ENCODE measurements at regions not wholly inside any gene's neighbourhood (a gene's known extent, or its start where the extent isn't known, plus 50 kb on each side); places are given as distances from the start of the nearest gene placed in this dataset.

DNA sequence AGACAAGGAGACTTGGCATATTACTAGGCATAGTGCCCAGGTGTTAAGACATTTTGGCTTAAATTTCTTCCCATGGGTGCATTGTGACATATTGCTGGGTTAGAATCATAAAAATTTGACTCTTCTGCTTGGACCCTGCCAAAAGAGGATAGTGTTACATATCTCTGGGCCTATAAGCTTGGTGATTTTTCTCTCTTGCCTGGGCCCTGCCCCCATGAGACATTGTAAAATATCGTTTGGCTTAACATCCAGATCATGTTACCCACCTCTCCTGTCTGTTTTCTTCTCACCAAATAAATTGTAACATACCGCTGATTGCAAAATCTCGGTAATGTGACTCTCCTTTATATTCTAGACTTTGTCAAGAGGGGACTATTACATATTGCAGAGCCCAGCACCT lies 836.4 kb upstream of the TSPY4 start:
- Histone ChIP-seq H3K36me3 (no peaks in the 10 kb centered on the region), H3K27me3 (no peaks in the 10 kb centered on the region), H3K9me3 (no peaks in the 10 kb centered on the region), H3K4me3 (no peak overlapping the region)
- DNase-seq: no peak

GRCh38 chrY:8533468-8533867 lies 803.8 kb upstream of the TSPY4 start:
- Histone ChIP-seq H3K27me3 (no peaks in the 10 kb centered on the region), H3K36me3 (no peaks in the 10 kb centered on the region), H3K9me3 (no peaks in the 10 kb centered on the region), H3K4me3 (no peak overlapping the region)
- no peak for DNase-seq

DNA sequence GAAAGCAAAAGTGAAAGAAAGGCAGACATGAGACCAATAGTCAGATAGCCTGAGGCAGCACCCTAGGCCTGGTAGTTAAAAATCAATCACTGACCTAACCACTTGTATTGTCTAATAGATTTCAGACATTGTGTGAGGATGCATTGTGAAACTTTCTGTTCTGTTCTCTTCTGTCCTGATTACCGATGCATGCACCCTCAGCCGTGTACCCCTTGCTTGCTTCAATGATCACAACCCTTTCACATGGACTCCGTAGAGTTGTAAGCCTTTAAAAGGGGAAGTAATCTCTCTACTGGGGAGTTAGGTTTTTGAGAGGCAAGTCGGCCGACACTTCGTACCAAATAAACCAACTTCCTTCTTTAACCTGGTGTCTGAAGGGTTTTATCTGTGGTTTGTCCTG lies 801.6 kb upstream of the TSPY4 start:
- Histone ChIP-seq H3K27me3 (no peaks in the 10 kb centered on the region), H3K4me3 (no peak overlapping the region), H3K9me3 (no peaks in the 10 kb centered on the region), H3K36me3 (no peaks in the 10 kb centered on the region)
- no peak for DNase-seq

GRCh38 chrY:8536277-8536676 lies 801.0 kb upstream of the TSPY4 start:
- H3K36me3 ChIP-seq: no peaks in the 10 kb centered on the region
- H3K27me3 ChIP-seq: no peaks in the 10 kb centered on the region
- no peak overlapping the region for H3K4me3 ChIP-seq

GRCh38 chrY:8541306-8541705 lies 796.0 kb upstream of the TSPY4 start:
- H3K36me3 ChIP-seq: no peaks in the 10 kb centered on the region
- H3K4me3 ChIP-seq: no peak overlapping the region
- DNase-seq: no peak
- no peaks in the 10 kb centered on the region for H3K9me3 ChIP-seq
- H3K27me3 ChIP-seq: no peaks in the 10 kb centered on the region

More at GRCh38 chrY:8536277-8536676, 801.0 kb upstream of the TSPY4 start:
- H3K9me3 ChIP-seq: no peaks in the 10 kb centered on the region
- DNase-seq: no peak

DNA sequence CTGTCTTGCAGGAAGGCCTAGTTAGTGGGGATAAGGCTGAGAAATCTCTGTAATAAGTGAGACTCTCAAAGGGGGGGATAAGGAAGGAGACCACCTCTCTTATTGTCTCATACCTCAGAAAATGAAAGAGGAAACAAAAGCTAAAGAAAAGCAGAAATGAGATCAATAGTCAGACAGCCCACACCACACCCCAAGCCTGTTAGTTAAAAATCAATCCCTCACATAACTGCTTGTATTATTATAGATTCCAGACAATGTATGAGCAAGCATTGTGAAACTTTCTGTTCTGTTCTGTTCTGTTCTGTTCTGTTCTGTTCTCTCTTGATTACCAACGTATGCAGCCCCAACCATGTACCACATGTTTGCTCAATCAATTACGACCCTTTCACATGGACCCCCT lies 792.5 kb upstream of the TSPY4 start:
- H3K36me3 ChIP-seq: no peaks in the 10 kb centered on the region
- no peaks in the 10 kb centered on the region for H3K27me3 ChIP-seq
- no peaks in the 10 kb centered on the region for H3K9me3 ChIP-seq
- no peak overlapping the region for H3K4me3 ChIP-seq
- no peak for DNase-seq

DNA sequence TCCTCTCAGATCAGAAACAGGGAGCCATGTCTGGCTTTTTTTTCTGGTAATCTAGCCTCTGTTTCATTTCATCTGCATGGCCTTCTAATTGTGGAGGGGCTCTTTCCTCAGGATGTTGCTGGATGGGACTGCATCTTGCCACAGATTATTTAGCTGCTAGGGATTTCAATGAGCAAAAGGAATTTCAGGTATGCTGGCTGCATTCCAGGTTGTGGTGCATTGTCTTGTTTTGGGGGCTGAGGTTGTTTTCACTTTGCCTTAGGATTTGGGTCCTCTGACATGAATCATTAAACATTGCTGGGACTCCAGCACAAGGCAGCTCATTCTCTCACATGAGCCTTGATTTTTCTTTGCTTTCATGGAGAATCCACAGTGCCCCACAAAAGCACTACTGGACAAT lies 789.3 kb upstream of the TSPY4 start:
- no peaks in the 10 kb centered on the region for H3K9me3 ChIP-seq
- H3K36me3 ChIP-seq: no peaks in the 10 kb centered on the region
- H3K4me3 ChIP-seq: no peak overlapping the region
- no peaks in the 10 kb centered on the region for H3K27me3 ChIP-seq
- DNase-seq: no peak

GRCh38 chrY:8551323-8551722 lies 785.9 kb upstream of the TSPY4 start:
- Histone ChIP-seq H3K27me3 (no peaks in the 10 kb centered on the region), H3K36me3 (no peaks in the 10 kb centered on the region), H3K9me3 (no peaks in the 10 kb centered on the region), H3K4me3 (no peak overlapping the region)
- peak; percentile 3 for DNase-seq

- Histone ChIP-seq H3K27me3 (no peaks in the 10 kb centered on the region), H3K9me3 (no peaks in the 10 kb centered on the region), H3K36me3 (no peaks in the 10 kb centered on the region), H3K4me3 (no peak overlapping the region)
- DNase-seq: no peak
Observed at GRCh38 chrY:8552168-8552805, 785.0 kb upstream of the TSPY4 start.

DNA sequence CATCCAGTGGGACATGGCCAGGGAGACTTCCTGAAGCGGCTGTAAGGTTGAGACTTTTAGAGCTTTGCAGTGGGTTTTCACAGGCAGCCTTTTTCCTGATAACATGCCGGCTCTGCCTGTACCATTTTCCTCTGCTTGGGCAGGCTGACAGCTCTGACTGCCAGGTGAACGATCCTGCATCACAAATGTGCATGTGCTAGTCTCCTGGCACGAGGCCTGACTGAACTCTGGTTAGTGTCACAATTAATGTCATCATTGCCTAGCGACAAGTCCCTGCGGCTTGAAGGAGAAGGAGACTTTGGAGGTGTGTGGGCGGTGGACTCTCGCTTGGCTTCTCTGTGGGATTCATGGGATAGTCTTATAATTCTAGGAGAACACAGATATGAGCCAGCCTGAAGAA lies 783.6 kb upstream of the TSPY4 start:
- Histone ChIP-seq H3K36me3 (no peaks in the 10 kb centered on the region), H3K4me3 (no peak overlapping the region), H3K9me3 (no peaks in the 10 kb centered on the region), H3K27me3 (no peaks in the 10 kb centered on the region)
- DNase-seq: no peak

DNA sequence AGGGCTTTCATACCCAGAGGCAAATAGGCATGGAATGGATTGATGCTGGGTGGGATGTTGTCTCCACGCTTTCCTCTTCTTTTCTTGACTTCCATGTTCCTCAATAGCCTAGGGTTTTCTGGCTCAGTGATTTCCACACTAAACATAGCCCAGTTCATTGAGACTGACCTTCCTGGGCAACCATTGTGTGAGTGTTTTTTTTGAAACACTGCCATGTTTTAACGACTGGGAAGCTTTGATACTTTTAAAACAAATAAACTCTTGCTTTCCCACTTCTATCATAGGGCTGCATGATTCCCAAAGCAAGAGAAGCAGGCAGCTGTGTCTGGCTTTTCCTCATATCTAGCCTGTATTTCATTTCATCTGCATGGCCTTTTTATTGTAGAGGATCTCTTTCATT lies 775.9 kb upstream of the TSPY4 start:
- Histone ChIP-seq H3K9me3 (no peaks in the 10 kb centered on the region), H3K36me3 (no peaks in the 10 kb centered on the region), H3K4me3 (no peak overlapping the region), H3K27me3 (no peaks in the 10 kb centered on the region)
- DNase-seq: no peak

GRCh38 chrY:8562456-8563090 lies 774.7 kb upstream of the TSPY4 start:
- Histone ChIP-seq H3K27me3 (no peaks in the 10 kb centered on the region), H3K36me3 (no peaks in the 10 kb centered on the region), H3K4me3 (no peak overlapping the region), H3K9me3 (no peaks in the 10 kb centered on the region)
- DNase-seq: no peak

DNA sequence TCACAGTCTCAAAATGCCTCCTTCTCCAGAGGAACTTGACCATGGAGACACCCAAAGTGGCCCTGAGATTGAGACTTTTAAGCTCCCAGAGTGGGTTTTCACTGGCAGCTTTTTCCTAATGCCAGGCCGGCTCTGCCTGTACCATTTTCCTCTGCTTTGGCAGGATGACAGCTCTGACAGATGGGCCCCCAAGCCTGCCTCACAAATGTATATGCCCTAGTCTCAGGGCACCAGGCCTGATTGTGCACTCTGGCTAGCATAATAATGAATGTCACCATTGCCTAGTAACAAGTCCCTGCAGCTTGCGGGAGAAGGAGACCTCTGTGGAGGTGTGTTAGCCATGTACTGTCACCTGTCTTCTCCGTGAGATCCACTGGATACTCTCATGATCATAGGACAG lies 772.8 kb upstream of the TSPY4 start:
- H3K27me3 ChIP-seq: no peaks in the 10 kb centered on the region
- H3K9me3 ChIP-seq: no peaks in the 10 kb centered on the region
- no peak for DNase-seq
- H3K36me3 ChIP-seq: no peaks in the 10 kb centered on the region
- no peak overlapping the region for H3K4me3 ChIP-seq

- H3K36me3 ChIP-seq: no peaks in the 10 kb centered on the region
- no peak overlapping the region for H3K4me3 ChIP-seq
- DNase-seq: no peak
- no peaks in the 10 kb centered on the region for H3K27me3 ChIP-seq
- no peaks in the 10 kb centered on the region for H3K9me3 ChIP-seq
Observed at GRCh38 chrY:8566198-8566597, 771.1 kb upstream of the TSPY4 start.

DNA sequence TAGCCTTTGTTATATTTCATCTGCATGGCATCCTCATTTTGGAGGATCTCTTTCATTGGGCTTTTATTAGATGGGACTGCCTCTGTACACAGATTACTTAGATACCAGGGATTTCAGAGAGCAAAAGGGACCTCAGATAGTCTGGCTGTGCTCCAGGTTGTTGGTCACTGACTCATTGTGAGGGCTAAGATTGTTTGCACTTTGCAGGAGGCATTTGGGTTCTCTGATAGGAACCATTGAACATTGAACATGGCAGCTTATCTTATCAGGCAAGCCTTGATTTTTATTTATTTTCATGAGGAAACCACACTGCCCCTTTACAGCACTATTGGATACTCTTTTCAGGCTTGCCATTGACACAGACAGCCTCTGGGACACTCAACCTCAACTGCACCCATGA lies 766.9 kb upstream of the TSPY4 start:
- Histone ChIP-seq H3K9me3 (no peaks in the 10 kb centered on the region), H3K36me3 (no peaks in the 10 kb centered on the region), H3K4me3 (no peak overlapping the region), H3K27me3 (no peaks in the 10 kb centered on the region)
- no peak for DNase-seq

- Histone ChIP-seq H3K27me3 (no peaks in the 10 kb centered on the region), H3K36me3 (no peaks in the 10 kb centered on the region), H3K4me3 (no peak overlapping the region), H3K9me3 (no peaks in the 10 kb centered on the region)
- DNase-seq: no peak
Observed at GRCh38 chrY:8572916-8573315, 764.3 kb upstream of the TSPY4 start.

- H3K4me3 ChIP-seq: no peak overlapping the region
- H3K27me3 ChIP-seq: no peaks in the 10 kb centered on the region
- no peaks in the 10 kb centered on the region for H3K9me3 ChIP-seq
- H3K36me3 ChIP-seq: no peaks in the 10 kb centered on the region
- DNase-seq: no peak
Observed at GRCh38 chrY:8582277-8582850, 754.9 kb upstream of the TSPY4 start.

- H3K36me3 ChIP-seq: no peaks in the 10 kb centered on the region
- no peaks in the 10 kb centered on the region for H3K27me3 ChIP-seq
- H3K4me3 ChIP-seq: no peak overlapping the region
- DNase-seq: no peak
- no peaks in the 10 kb centered on the region for H3K9me3 ChIP-seq
Observed at GRCh38 chrY:8583191-8583590, 754.1 kb upstream of the TSPY4 start.
